ENCODE measurements at regions not wholly inside any gene's neighbourhood (a gene's known extent, or its start where the extent isn't known, plus 50 kb on each side); places are given as distances from the start of the nearest gene placed in this dataset.

DNA sequence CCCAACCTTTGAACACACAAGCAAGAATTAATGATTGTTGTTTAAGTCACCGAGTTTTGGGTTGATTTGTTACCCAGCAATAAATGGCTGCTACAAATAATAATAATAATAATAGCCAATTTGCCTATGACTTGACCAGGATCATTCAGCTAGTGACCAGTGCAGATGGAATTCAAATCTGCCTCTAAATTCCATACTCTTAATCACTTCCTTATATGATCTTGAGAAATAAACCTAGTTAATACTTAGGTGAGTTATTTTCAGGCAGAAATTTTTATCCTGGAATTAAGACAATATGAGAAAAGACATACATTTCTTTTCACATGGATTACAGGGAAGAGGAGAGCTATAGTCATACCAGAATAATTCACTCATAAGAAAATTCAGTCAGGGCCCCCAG, 116.0 kb upstream of the GALNT15 start:
- TF ChIP-seq, protein P1, sequence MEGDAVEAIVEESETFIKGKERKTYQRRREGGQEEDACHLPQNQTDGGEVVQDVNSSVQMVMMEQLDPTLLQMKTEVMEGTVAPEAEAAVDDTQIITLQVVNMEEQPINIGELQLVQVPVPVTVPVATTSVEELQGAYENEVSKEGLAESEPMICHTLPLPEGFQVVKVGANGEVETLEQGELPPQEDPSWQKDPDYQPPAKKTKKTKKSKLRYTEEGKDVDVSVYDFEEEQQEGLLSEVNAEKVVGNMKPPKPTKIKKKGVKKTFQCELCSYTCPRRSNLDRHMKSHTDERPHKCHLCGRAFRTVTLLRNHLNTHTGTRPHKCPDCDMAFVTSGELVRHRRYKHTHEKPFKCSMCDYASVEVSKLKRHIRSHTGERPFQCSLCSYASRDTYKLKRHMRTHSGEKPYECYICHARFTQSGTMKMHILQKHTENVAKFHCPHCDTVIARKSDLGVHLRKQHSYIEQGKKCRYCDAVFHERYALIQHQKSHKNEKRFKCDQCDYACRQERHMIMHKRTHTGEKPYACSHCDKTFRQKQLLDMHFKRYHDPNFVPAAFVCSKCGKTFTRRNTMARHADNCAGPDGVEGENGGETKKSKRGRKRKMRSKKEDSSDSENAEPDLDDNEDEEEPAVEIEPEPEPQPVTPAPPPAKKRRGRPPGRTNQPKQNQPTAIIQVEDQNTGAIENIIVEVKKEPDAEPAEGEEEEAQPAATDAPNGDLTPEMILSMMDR (IDR thresholded peaks at IDR 0.05), result no peak
- TF ChIP-seq POLR2A (IDR thresholded peaks at IDR 0.05), result no peak
- H3K4me3 ChIP-seq, result no peak overlapping the region
- H3K36me3 ChIP-seq, result no peaks in the 10 kb centered on the region
- intact Hi-C loops (cut with DNase I), result no loop called here
- no peak for DNase-seq
- peaks cover 0 to 53% (median 31%) of the 10 kb centered on the region in 3 donors for H3K4me1 ChIP-seq
- no peaks in the 10 kb centered on the region for H3K9me3 ChIP-seq
- 76 to 80% methylated on average over 1 of the region's 1 CpG for WGBS, 2 donors
- H3K27ac ChIP-seq, result peak overlapping the region; percentile 55 to 95 (median 80)
- no peaks in the 10 kb centered on the region for H3K27me3 ChIP-seq

DNA sequence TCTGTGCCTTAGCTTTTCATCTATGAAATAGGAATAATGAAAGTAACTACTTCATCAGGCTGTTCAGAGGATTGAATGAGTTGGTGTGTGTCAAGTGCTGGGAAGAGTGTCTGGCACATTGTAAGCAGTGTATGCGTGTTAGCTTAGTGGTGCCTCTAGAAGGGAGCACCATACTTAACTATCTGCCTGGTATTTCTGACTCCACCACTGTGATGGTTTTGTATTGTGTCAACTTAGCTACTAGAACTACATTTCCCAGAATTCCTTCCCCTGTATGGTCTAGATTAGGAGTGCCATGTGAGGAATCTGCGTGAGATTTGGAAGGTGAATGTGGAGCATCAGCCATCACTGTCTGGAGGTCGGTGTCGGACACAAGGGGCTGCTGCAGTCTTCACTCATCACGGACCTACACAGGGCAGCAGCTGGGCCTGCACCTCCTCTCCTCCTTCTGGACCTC, 115.4 kb upstream of the GALNT15 start:
- TF ChIP-seq, protein P1 (IDR thresholded peaks at IDR 0.05), result no peak
- no peak for TF ChIP-seq POLR2A (IDR thresholded peaks at IDR 0.05)
- Histone ChIP-seq H3K27ac (peak overlapping the region; percentile 55 to 95 (median 80)), H3K27me3 (no peaks in the 10 kb centered on the region), H3K36me3 (no peaks in the 10 kb centered on the region), H3K4me1 (peaks cover 0 to 59% (median 34%) of the 10 kb centered on the region in 3 donors), H3K9me3 (no peaks in the 10 kb centered on the region), H3K4me3 (no peak overlapping the region)
- intact Hi-C loops (cut with DNase I), result no loop called here
- WGBS, 2 donors, result 78 to 92% methylated on average over 2 to 5 of the region's 5 CpGs
- DNase-seq, result no peak

DNA sequence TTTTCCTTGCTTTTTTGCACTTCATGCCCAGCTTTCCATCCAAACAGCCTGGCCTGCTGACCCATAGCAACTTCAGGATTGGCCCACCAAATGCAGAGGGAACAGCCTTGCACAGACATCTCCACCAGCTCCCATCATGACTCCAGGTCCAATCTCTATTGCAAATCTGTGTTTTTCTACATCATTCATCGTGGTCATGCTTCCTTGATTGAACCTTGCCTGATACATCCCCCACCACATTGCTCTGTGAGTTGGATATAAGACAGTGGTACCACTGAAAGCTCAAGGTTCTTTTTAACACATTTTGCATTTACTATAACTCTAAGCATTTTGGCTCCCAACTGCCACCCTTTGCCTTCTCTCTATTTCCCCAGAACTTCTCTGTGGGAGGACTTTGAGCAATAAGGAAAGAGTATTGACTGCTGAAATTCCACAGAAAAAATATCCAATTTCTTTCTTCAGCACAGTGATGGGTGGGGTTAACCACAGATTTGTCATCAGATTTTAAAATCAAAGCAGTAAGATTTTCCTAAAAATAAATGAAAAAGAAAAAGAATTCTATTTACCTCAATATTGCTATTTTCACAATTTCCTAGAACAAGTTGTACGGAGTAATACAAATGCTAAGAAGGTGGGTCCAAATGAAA, 114.6 kb upstream of the GALNT15 start:
- TF ChIP-seq, protein P1 (IDR thresholded peaks at IDR 0.05), result no peak
- TF ChIP-seq POLR2A (IDR thresholded peaks at IDR 0.05), result no peak
- intact Hi-C loops (cut with DNase I), result no loop called here
- Histone ChIP-seq H3K4me3 (no peak overlapping the region), H3K27me3 (no peaks in the 10 kb centered on the region), H3K36me3 (no peaks in the 10 kb centered on the region), H3K27ac (peak overlapping the region; percentile 55 to 95 (median 80)), H3K9me3 (no peaks in the 10 kb centered on the region), H3K4me1 (peaks cover under 1 to 62% (median 35%) of the 10 kb centered on the region in 3 donors)
- 65 to 75% methylated on average over 2 of the region's 2 CpGs for WGBS, 2 donors
- no peak for DNase-seq

DNA sequence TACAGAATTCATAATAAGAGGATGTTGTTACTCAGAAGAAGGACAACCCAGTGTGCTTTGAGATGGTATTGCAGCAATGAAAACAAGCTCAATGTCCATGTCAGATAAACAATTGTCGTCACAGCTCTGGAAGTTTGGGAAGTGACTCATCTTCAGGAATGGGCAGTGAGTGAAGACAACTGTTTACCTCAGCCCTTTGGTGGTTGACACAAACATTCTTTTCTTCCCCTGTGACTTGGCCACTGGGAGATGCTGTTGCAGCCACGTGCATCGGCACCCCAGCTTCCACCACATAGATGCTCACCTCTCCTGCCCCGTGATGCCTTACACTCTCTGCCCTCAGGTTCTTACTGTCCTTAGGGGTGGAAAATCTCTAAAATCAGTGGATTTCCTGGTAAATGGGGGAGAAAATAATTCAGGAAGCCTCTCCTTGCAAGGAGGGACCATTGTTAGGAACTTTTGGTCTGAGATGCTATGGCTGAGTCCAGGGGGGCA, 114.1 kb upstream of the GALNT15 start:
- DNase-seq, result no peak
- H3K9me3 ChIP-seq, result no peaks in the 10 kb centered on the region
- H3K27me3 ChIP-seq, result no peaks in the 10 kb centered on the region
- intact Hi-C loops (cut with DNase I), result no loop called here
- no peaks in the 10 kb centered on the region for H3K36me3 ChIP-seq
- H3K4me3 ChIP-seq, result no peak overlapping the region
- H3K27ac ChIP-seq, result peak overlapping the region; percentile 27 to 86 (median 75)
- no peak for TF ChIP-seq POLR2A (IDR thresholded peaks at IDR 0.05)
- TF ChIP-seq, protein P1 (IDR thresholded peaks at IDR 0.05), result peak in 1 of 6 experiments; percentile 19
- H3K4me1 ChIP-seq, result peaks cover 5 to 62% (median 36%) of the 10 kb centered on the region in 3 donors
- WGBS, 2 donors, result 28 to 56% methylated on average over 2 to 4 of the region's 4 CpGs

DNA sequence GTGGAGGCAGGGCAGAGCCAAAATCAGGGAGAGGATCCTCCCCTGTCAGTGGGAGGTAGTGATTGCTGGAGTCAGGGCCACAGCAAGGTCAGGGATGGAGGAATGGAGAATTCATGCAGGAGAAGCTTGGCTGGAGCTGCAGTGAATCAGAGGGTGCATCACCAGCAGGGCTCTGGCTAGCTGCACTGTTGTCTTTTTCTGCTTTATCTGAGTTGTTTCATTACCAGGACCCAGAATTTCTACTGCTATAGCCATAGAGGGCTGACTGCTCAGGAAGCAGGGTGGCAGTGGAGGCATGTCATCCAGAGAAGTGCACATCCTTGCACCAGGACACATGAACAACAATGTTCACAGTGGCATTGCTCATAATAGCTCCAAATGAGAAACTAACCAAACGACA, 113.5 kb upstream of the GALNT15 start:
- intact Hi-C loops (cut with DNase I), result no loop called here

More for the DNA sequence above, 113.5 kb upstream of the GALNT15 start:
- Histone ChIP-seq H3K9me3 (no peaks in the 10 kb centered on the region), H3K4me3 (no peak overlapping the region), H3K27ac (peak overlapping the region; percentile 27 to 86 (median 75)), H3K27me3 (no peaks in the 10 kb centered on the region), H3K4me1 (peaks cover 5 to 57% (median 31%) of the 10 kb centered on the region in 3 donors), H3K36me3 (no peaks in the 10 kb centered on the region)
- TF ChIP-seq, protein P1 (IDR thresholded peaks at IDR 0.05), result no peak
- TF ChIP-seq POLR2A (IDR thresholded peaks at IDR 0.05), result no peak
- WGBS, 2 donors, result 71 to 79% methylated on average over 1 of the region's 1 CpG
- no peak for DNase-seq
